GM04503 (cell line): ENCODE measurements at regions not wholly inside any gene's neighbourhood (a gene's known extent, or its start where the extent isn't known, plus 50 kb on each side); places are given as distances from the start of the nearest gene placed in this dataset.

Experiments used
- DNase-seq: peaks from one replicate; pipeline ENCODE4 v3.0.0-alpha.2; 2012; ENCODE audit warnings: low read depth

- DNase-seq = no peak
Observed at GRCh38 chr15:96415513-96416217, 85.2 kb downstream of the NR2F2 start.

GRCh38 chr15:96416218-96416933 lies 85.9 kb downstream of the NR2F2 start:
- no peak for DNase-seq

GRCh38 chr15:96416934-96417759 lies 86.6 kb downstream of the NR2F2 start:
- DNase-seq = no peak

GRCh38 chr15:96417760-96418130 lies 87.2 kb downstream of the NR2F2 start:
- DNase-seq = no peak

- no peak for DNase-seq
Observed at GRCh38 chr15:96418146-96418545, 87.6 kb downstream of the NR2F2 start.

GRCh38 chr15:96421178-96421601 lies 90.7 kb downstream of the NR2F2 start:
- DNase-seq = peak; percentile 8

GRCh38 chr15:96422125-96422524 lies 91.6 kb downstream of the NR2F2 start:
- no peak for DNase-seq

GRCh38 chr15:96424674-96425073 lies 94.2 kb downstream of the NR2F2 start:
- no peak for DNase-seq

- peak; percentile 93 for DNase-seq
Observed at GRCh38 chr15:96428742-96429141, 98.2 kb downstream of the NR2F2 start.

GRCh38 chr15:96431786-96432185 lies 101.3 kb downstream of the NR2F2 start:
- no peak for DNase-seq

GRCh38 chr15:96435022-96435421 lies 104.5 kb downstream of the NR2F2 start:
- no peak for DNase-seq

GRCh38 chr15:96435841-96436240 lies 105.3 kb downstream of the NR2F2 start:
- DNase-seq = no peak

GRCh38 chr15:96440978-96441377 lies 110.5 kb downstream of the NR2F2 start:
- no peak for DNase-seq

GRCh38 chr15:96442076-96442475 lies 111.6 kb downstream of the NR2F2 start:
- DNase-seq = no peak

GRCh38 chr15:96444865-96445264 lies 114.4 kb downstream of the NR2F2 start:
- no peak for DNase-seq

GRCh38 chr15:96448923-96449322 lies 118.4 kb downstream of the NR2F2 start:
- DNase-seq = no peak

GRCh38 chr15:96457841-96458240 lies 127.3 kb downstream of the NR2F2 start:
- no peak for DNase-seq

GRCh38 chr15:96460106-96460505 lies 129.6 kb downstream of the NR2F2 start:
- DNase-seq = no peak

GRCh38 chr15:96462768-96463750 lies 132.6 kb downstream of the NR2F2 start:
- no peak for DNase-seq

GRCh38 chr15:96466389-96466947 lies 136.0 kb downstream of the NR2F2 start:
- no peak for DNase-seq

- DNase-seq = no peak
Observed at GRCh38 chr15:96468036-96468435, 137.5 kb downstream of the NR2F2 start.
